ENCODE measurements at regions not wholly inside any gene's neighbourhood (a gene's known extent, or its start where the extent isn't known, plus 50 kb on each side); places are given as distances from the start of the nearest gene placed in this dataset.

DNA sequence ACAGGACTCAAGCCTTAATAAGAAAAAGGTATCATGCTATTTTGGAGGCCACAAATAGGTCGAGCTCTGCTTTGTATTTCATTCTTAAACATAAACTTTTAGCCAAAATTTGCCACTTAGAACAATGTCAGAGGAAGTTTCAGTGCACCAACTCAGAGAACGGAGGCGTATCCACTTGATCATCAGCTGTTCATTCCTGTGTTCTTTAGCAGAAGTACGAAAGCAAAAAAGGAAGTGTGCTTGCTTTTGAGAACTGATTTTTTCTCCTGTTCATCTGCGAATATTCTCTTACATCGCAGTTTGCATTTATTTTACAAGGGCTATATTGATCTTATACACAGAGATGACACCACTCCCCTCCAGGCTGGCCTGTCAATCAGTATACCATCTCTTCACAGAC, 188.6 kb upstream of the SOX5 start:
- TF ChIP-seq CTCF (IDR thresholded peaks at IDR 0.05; ENCODE audit: insufficient read depth, low read length): no peak
- no peak overlapping the region for H3K4me3 ChIP-seq (ENCODE audit: low read depth, low read length)
- DNase-seq (ENCODE audit: low read depth): no peak

- no peak overlapping the region for H3K4me3 ChIP-seq (ENCODE audit: low read depth, low read length)
- TF ChIP-seq CTCF (IDR thresholded peaks at IDR 0.05; ENCODE audit: insufficient read depth, low read length): no peak
- no peak for DNase-seq (ENCODE audit: low read depth)
Measured at GRCh38 chr12:24135158-24135850, 185.8 kb upstream of the SOX5 start.

GRCh38 chr12:24134092-24134491, 184.6 kb upstream of the SOX5 start:
- DNase-seq (ENCODE audit: low read depth): no peak
- no peak overlapping the region for H3K4me3 ChIP-seq (ENCODE audit: low read depth, low read length)
- TF ChIP-seq CTCF (IDR thresholded peaks at IDR 0.05; ENCODE audit: insufficient read depth, low read length): no peak

GRCh38 chr12:24133384-24133783, 183.9 kb upstream of the SOX5 start:
- TF ChIP-seq CTCF (IDR thresholded peaks at IDR 0.05; ENCODE audit: insufficient read depth, low read length): no peak
- no peak for DNase-seq (ENCODE audit: low read depth)
- H3K4me3 ChIP-seq (ENCODE audit: low read depth, low read length): no peak overlapping the region

DNA sequence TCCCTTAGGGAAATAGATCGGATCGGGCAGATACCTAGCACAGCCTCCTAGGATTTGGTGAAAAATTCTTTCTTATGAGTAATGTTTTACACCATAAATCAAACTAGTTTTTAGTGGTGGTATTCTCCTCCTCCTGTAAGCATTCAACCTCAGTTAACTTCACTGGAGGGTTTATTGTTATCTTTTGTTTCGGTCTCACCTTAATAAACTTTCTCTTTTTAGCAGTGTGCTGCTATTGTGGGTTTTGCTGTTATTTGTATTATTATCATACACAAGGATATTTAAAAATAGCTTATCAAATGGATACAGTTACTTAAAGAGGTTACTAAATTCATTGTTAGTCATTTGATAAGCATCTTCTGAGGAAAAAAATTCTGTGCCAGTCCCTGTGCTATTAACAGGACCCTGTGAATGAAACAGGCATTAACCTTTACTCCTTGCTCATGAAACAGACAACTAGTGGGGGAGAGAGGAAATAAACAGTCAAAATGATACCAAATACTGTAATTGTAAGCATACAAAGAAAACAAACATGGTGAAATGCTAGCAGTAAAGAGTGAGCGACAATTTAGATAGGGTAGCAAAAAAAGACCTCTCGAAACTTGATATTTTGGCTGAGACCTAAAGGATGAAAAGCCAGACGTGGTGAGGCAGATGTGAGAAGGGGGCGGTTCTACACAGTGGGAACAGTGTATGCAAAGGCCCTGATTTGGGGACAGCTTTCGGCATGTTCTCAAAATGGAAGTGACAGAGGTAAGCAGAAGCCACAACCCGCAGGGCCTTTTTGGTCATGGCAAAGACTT, 178.7 kb upstream of the SOX5 start:
- no peak for DNase-seq (ENCODE audit: low read depth)
- TF ChIP-seq CTCF (IDR thresholded peaks at IDR 0.05; ENCODE audit: insufficient read depth, low read length): no peak
- no peak overlapping the region for H3K4me3 ChIP-seq (ENCODE audit: low read depth, low read length)

- no peak for TF ChIP-seq CTCF (IDR thresholded peaks at IDR 0.05; ENCODE audit: insufficient read depth, low read length)
- H3K4me3 ChIP-seq (ENCODE audit: low read depth, low read length): no peak overlapping the region
- DNase-seq (ENCODE audit: low read depth): no peak
Measured at GRCh38 chr12:24125280-24125679, 175.8 kb upstream of the SOX5 start.

All from fibroblast of the aortic adventitia (primary cell).